AG09319 (cell line): ENCODE measurements at regions not wholly inside any gene's neighbourhood (a gene's known extent, or its start where the extent isn't known, plus 50 kb on each side); places are given as distances from the start of the nearest gene placed in this dataset.
"Not testable (repeated sequence)": the region's sequence is repeated elsewhere in the genome, so short reads cannot be mapped to it uniquely, and the experiment has no call there.

Experiments used
- DNase-seq: peaks from one replicate; pipeline ENCODE4 v3.0.0-alpha.2; 2010; ENCODE audit warnings: low read depth; ENCODE audit errors: extremely low read depth
- CTCF ChIP-seq: IDR thresholded peaks from 2 replicates; pipeline ENCODE4 v1.5.1; 2011; ENCODE audit warnings: low read depth, mild to moderate bottlenecking, inconsistent platforms, low read length, moderate library complexity

DNA sequence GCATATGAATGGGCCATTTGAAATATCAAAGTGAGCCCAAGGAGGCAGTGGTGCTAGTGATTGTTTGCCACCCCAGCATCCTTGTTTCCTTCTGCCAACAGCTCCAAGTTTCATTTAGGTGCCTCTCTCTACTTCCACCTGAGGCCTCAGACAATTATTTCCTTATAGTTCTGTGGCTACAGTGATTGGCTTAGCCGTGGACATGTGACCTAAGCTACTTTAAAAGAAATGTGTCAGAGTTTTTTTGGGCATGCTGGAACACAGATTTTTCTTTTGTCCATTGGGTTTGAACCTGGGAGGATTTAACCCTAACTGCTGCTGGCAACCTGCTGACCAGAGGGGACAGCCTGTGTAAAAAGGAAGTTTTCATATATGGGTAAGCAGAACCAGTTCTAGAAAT, 319.4 kb downstream of the CD109 start:
- no peak for TF ChIP-seq CTCF
- DNase-seq: no peak

DNA sequence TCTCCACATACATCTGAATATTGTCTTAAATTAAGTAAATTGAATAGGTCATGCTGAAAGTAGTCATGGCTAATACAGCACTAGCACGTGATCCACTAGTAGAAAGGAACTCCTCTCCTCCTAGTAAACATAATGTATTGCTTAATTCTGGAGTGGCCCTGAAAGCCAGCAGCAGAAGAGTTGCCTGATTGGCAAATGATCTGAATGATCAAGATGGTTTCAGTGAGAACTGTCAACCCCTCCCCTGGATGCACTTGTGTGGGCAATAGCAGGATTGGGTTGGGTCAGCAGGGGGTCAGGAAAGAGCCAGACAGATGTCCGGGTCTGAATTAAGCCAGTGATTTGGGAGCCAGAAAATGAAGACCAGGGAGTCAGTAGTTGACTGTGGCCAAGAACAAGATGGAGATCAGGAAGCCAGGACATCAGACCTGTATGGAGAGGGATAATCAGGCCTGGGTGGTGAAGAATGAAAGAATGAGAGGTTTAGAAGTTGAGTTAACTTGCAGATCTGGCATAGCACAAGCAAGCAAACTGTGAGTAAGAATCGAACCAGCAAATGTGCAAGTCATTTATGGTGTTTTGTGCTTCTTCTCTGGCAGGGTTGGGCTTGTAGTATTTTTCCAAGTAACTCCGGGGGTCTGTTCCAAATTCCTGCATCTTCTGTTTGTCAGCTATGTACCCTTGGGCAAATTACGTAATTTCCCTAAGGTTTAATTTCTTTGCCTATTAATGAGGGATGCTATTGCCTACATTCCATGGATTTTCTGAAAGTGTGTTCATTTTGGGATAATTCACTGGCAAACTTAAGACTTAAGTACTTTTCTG, 304.9 kb downstream of the CD109 start:
- no peak for DNase-seq
- no peak for TF ChIP-seq CTCF

DNA sequence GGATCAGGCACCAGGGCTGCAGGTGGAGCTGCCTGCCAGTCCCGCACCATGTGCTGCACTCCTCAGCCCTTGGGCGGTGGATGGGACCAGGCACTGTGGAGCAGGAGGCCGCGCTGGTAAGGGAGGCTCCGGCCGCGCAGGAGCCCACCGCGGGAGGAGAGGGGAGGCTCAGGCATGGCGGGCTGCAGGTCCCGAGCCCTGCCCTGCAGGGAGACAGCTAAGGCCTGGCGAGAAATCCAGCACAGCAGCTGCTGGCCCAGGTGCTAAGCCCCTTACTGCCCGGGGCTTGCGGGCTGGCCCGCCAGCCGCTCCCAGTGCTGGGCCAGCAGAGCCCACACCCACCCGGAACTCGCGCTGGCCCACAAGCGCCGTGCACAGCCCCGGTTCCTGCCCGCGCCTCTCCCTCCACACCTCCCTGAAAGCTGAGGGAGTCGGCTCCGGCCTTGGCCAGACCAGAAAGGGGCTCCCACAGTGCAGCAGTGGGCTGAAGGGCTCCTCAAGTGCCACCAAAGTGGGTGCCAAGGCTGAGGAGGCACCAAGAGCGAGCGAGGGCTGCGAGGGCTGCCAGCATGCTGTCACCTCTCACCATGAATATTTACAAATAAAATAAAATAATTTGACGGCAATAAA, 294.7 kb downstream of the CD109 start:
- DNase-seq: not testable (repeated sequence)

DNA sequence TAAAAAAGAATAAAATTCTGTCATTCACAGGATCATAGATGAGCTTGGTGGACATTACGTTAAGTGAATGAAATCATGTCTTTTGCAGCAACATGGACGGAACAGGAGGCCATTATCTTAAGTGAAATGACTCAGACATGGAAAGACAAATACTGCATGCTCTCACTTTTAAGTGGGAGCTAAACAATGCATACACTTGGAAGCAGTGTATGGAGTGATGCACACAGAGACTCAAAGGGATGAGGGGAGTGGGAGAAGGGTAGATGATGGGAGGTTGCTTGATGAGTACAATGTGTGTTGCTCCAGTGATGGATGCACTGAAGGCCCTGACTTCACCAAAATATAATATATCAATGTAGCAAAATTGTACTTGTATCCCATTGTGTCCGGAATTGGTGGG, 293.4 kb downstream of the CD109 start:
- TF ChIP-seq CTCF: no peak
- DNase-seq: no peak

DNA sequence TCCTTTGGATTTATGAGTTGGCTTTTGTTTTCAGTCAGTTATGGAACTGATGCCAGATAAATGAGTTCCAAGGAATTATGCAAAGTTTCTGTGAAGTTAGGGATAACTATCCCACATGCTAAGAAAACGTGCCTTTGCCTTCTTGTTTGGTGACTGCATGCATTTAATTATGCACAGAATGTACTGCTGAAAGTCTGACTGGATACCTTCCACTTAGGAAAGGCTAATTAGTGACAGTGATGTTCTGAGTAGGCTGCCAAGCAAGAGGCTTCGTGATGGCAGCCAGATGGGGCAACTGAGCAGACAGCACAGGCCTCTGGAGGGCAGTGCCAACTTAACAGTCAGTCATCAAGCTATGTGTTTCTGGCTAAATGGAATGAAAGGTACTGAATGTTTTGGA, 289.9 kb downstream of the CD109 start:
- DNase-seq: peak; percentile 83
- TF ChIP-seq CTCF: peak; percentile 57

GRCh38 chr6:73984571-73985210, 288.7 kb downstream of the CD109 start:
- no peak for DNase-seq
- TF ChIP-seq CTCF: no peak

- DNase-seq: no peak
- TF ChIP-seq CTCF: no peak
Measured at GRCh38 chr6:73983367-73983766, 287.4 kb downstream of the CD109 start.
